Ectodermal cell (in vitro differentiated cells): ENCODE measurements at regions not wholly inside any gene's neighbourhood (a gene's known extent, or its start where the extent isn't known, plus 50 kb on each side); places are given as distances from the start of the nearest gene placed in this dataset.
"Not testable (repeated sequence)": the region's sequence is repeated elsewhere in the genome, so short reads cannot be mapped to it uniquely, and the experiment has no call there.

Experiments used
- H3K27ac ChIP-seq: 2 replicates; pipeline ENCODE4 v1.7.0; 2013; ENCODE audit warnings: mild to moderate bottlenecking, low read depth, low read length; ENCODE audit not compliant: insufficient read depth, poor library complexity, severe bottlenecking
- H3K27me3 ChIP-seq: 2 replicates; pipeline ENCODE4 v1.7.0; 2013; ENCODE audit warnings: mild to moderate bottlenecking, low read length; ENCODE audit not compliant: insufficient read depth, control insufficient read depth, poor library complexity, severe bottlenecking
- H3K36me3 ChIP-seq: one replicate; pipeline ENCODE4 v1.7.0; 2013; ENCODE audit warnings: low read length; ENCODE audit not compliant: control insufficient read depth, insufficient read depth
- H3K4me1 ChIP-seq: one replicate; pipeline ENCODE4 v1.7.0; 2013; ENCODE audit warnings: low read length; ENCODE audit not compliant: control insufficient read depth, insufficient read depth
- H3K4me3 ChIP-seq: 2 replicates; pipeline ENCODE4 v1.7.0; 2013; ENCODE audit warnings: low read depth, low read length, control low read depth; ENCODE audit not compliant: insufficient read depth
- H3K9me3 ChIP-seq: 2 replicates; pipeline ENCODE4 v1.7.0; 2013; ENCODE audit warnings: mild to moderate bottlenecking, low read length, moderate library complexity; ENCODE audit not compliant: control insufficient read depth
- WGBS, 2 experiments: methylation state at CpG; one replicate each; pipeline ENCODE4 v1.1.7; 2013; ENCODE audit warnings: missing lambda C conversion rate in 2 of 2; 5-methylcytosine and 5-hydroxymethylcytosine counted together

- H3K36me3 ChIP-seq = no peaks in the 10 kb centered on the region
- no peak overlapping the region for H3K27ac ChIP-seq
- no peaks in the 10 kb centered on the region for H3K4me1 ChIP-seq
- H3K27me3 ChIP-seq = no peaks in the 10 kb centered on the region
- no peak overlapping the region for H3K4me3 ChIP-seq
- 61 to 68% methylated on average over 2 of the region's 2 CpGs for WGBS, 2 experiments
- H3K9me3 ChIP-seq = no peaks in the 10 kb centered on the region
Observed at GRCh38 chr21:29423099-29423870, 124.6 kb downstream of the BACH1 start.

- 97 to 100% methylated on average over 2 of the region's 2 CpGs for WGBS, 2 experiments
Observed at GRCh38 chr21:29424728-29425127, 126.0 kb downstream of the BACH1 start.

DNA sequence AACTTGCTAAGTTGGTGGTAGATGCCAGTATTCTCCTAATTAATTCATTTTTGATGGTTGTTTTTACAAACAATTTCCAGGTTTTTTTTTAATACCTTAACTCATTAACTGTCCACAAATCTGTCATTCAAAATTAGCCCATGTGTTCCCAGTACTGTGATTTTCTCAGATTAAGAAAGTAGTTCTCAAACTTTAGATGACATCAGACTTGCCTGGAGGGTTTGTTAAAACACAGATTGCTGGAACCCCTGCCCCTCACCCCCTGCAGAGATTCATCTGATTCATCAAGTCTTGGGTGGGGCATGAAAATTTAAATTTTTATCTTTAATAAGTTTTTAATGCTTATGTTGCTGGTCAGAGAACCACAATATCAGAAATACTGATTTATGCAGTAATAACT lies 130.5 kb downstream of the BACH1 start:
- Histone ChIP-seq H3K27me3 (no peaks in the 10 kb centered on the region), H3K27ac (no peak overlapping the region), H3K9me3 (no peaks in the 10 kb centered on the region), H3K36me3 (no peaks in the 10 kb centered on the region), H3K4me3 (no peak overlapping the region), H3K4me1 (peaks cover 4% of the 10 kb centered on the region)

More at GRCh38 chr21:29424728-29425127, 126.0 kb downstream of the BACH1 start:
- Histone ChIP-seq H3K27me3 (no peaks in the 10 kb centered on the region), H3K4me1 (no peaks in the 10 kb centered on the region), H3K36me3 (no peaks in the 10 kb centered on the region), H3K4me3 (no peak overlapping the region), H3K27ac (no peak overlapping the region), H3K9me3 (no peaks in the 10 kb centered on the region)

GRCh38 chr21:29430030-29430429 lies 131.3 kb downstream of the BACH1 start:
- WGBS, 2 experiments = 77 to 89% methylated on average over 4 of the region's 4 CpGs
- Histone ChIP-seq H3K4me1 (peaks cover 4% of the 10 kb centered on the region), H3K9me3 (no peaks in the 10 kb centered on the region)

DNA sequence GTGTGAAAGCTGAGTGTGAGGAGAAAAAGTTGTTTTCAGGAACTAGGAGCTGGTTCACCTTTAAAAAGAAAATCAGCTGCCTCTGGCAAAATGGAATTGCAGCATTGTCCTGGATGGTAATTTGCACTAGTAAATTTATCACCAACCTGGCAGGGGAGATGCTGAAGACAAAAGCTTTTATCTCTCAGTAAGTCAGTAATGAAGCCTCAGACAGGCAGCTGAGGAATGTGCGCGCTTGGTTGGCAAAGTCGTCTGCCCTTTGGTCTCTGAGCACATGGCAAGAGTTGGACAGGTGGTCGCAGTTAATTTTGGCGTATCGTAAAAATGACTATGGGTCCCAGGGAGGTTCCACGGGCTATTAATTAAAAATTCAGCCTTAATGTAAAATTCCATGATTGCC lies 131.9 kb downstream of the BACH1 start:
- Histone ChIP-seq H3K4me3 (no peak overlapping the region), H3K27me3 (no peaks in the 10 kb centered on the region), H3K27ac (no peak overlapping the region), H3K9me3 (no peaks in the 10 kb centered on the region), H3K36me3 (no peaks in the 10 kb centered on the region), H3K4me1 (peaks cover 4% of the 10 kb centered on the region)
- WGBS, 2 experiments = 88% methylated on average over 7 of the region's 7 CpGs

More at GRCh38 chr21:29430030-29430429, 131.3 kb downstream of the BACH1 start:
- H3K27me3 ChIP-seq = no peaks in the 10 kb centered on the region
- no peak overlapping the region for H3K4me3 ChIP-seq
- peak overlapping the region; percentile 2 for H3K27ac ChIP-seq
- no peaks in the 10 kb centered on the region for H3K36me3 ChIP-seq

DNA sequence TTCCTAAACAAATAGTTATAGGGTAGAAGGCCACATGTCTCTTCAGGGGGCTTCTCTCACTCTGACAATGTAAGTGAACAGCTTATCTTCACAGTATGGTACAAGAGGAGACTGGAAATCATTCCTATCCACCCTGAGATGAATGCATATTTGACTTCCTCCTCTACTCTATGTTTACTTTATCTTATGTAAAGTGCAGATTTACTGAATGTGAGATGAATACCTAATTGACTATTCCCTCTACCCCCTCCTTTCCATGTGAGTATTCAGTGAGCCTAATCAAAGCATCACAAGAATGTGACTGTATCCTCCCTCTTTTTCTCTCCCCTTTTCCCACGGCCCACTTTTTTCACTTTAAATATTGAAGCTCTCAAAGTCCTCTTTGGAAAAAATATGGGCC lies 132.5 kb downstream of the BACH1 start:
- Histone ChIP-seq H3K4me1 (peaks cover 4% of the 10 kb centered on the region), H3K4me3 (no peak overlapping the region), H3K27ac (no peak overlapping the region), H3K36me3 (no peaks in the 10 kb centered on the region), H3K9me3 (no peaks in the 10 kb centered on the region), H3K27me3 (no peaks in the 10 kb centered on the region)
- 68 to 74% methylated on average over 1 of the region's 1 CpG for WGBS, 2 experiments

DNA sequence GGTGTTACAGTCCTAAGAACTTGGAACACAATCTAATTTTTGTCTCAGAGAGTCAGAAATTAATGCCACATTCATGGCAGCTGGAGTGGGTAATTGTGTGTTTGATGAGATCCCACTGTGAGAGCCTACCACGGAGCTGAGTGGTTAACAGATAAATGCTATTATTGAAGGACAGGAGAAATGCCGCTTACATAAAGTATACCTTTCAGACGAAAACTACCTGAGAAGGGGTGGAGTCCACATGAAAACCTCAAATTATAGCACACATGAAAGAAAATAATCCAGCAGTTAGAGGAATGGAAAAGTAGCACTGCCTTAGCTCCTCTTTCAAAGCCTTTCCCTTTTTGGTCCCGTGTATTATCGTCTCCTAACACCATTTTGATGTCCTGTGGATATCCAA lies 133.0 kb downstream of the BACH1 start:
- Histone ChIP-seq H3K27ac (no peak overlapping the region), H3K27me3 (no peaks in the 10 kb centered on the region), H3K9me3 (no peaks in the 10 kb centered on the region), H3K36me3 (no peaks in the 10 kb centered on the region), H3K4me3 (no peak overlapping the region), H3K4me1 (peaks cover 4% of the 10 kb centered on the region)
- WGBS, 2 experiments = 91 to 98% methylated on average over 5 of the region's 5 CpGs

DNA sequence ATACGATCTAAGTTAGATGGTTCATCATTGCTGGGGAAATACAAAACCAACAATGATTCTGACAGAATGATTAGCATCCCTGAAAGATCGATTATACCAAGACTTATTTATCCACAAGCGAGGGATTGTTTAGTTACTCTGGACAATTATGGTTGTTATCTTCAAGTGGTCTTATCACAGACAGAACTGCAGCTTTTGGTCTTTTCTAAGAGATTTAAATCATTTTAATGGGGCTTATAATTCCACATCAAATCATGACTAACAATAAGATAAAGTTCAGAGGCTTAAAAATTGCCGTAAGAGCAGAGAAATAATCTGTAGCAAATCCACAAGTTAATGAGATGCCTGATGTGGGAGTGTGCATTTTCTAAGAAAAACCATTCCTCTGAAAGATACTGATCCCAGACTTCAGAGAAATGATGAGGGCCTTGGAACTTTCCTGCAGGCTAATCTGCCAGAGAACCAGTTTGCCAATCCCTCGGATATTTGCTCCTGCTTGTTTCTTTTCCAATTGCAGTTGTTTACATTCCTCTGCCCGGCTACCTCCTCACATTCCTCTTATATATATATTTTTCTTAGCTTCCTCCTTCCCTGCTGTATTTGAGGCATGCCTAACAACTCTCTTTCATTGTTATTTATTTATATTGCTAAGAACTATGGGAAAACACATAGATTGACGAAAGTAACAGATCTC lies 134.8 kb downstream of the BACH1 start:
- WGBS, 2 experiments = 94% methylated on average over 5 to 7 of the region's 7 CpGs
- Histone ChIP-seq H3K4me3 (no peak overlapping the region), H3K27ac (no peak overlapping the region), H3K36me3 (no peaks in the 10 kb centered on the region), H3K9me3 (no peaks in the 10 kb centered on the region), H3K4me1 (peaks cover 4% of the 10 kb centered on the region), H3K27me3 (no peaks in the 10 kb centered on the region)

DNA sequence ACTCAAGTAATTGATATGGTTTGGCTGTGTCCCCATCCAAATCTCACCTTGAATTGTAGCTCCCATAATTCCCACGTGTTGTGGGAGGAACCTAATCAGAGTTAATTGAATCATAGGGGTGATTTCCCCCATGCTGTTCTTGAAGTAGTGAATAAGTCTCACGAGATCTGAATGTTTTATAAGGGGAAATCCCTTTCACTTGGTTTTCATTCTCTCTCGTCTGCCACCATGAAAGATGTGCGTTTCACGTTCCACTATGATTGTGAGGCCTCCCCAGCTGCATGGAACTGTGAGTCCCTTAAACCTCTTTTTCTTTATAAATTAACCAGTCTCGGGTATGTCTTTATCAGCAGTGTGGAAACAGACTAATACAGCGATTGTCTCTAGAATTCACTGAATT lies 135.4 kb downstream of the BACH1 start:
- Histone ChIP-seq H3K27ac (no peak overlapping the region), H3K4me3 (no peak overlapping the region)
- 88 to 93% methylated on average over 7 of the region's 7 CpGs for WGBS, 2 experiments

GRCh38 chr21:29434982-29435381 lies 136.3 kb downstream of the BACH1 start:
- not testable (repeated sequence) for H3K4me1 ChIP-seq, H3K4me3 ChIP-seq, H3K36me3 ChIP-seq, H3K27me3 ChIP-seq, H3K27ac ChIP-seq, H3K9me3 ChIP-seq
- WGBS, 2 experiments = 96 to 100% methylated on average over 2 of the region's 2 CpGs

More for the DNA sequence above, 135.4 kb downstream of the BACH1 start:
- H3K27me3 ChIP-seq = no peaks in the 10 kb centered on the region
- H3K9me3 ChIP-seq = no peaks in the 10 kb centered on the region
- H3K4me1 ChIP-seq = peaks cover 4% of the 10 kb centered on the region
- H3K36me3 ChIP-seq = no peaks in the 10 kb centered on the region
